Endothelial cell of umbilical vein (primary cell): ENCODE measurements at regions not wholly inside any gene's neighbourhood (a gene's known extent, or its start where the extent isn't known, plus 50 kb on each side); places are given as distances from the start of the nearest gene placed in this dataset.

Experiments used
- BruUV-seq: library from RNA; stranded (reverse); fragments of 400-500 nt; replicated peaks from 2 replicates; lab custom pipeline; 2021; lab: Mats Ljungman, UMichigan
- CTCF ChIA-PET: fragments of 300-600, 350-600 bp; sonication (Branson Sonifier 250); formaldehyde crosslinking; loops from one replicate; lab custom pipeline; 2021; ENCODE audit warnings: antibody characterized with exemption, inconsistent platforms; lab: Charles Lee
- POLR2A ChIA-PET: fragments of 300-600, 350-600 bp; sonication (Branson Sonifier 250); formaldehyde crosslinking; loops from one replicate; lab custom pipeline; 2021; ENCODE audit warnings: antibody characterized with exemption, inconsistent platforms; lab: Charles Lee
- DNase-seq: peaks from one replicate; pipeline ENCODE4 v3.0.0-alpha.2; 2011; ENCODE audit warnings: low read depth, low spot score
- FAIRE-seq: peaks from 2 replicates; lab custom pipeline; 2011; peaks lifted over from hg19 to GRCh38; lab: Jason Lieb, UNC
- H2AFZ ChIP-seq: 2 replicates; pipeline ENCODE4 v1.6.0; 2012; ENCODE audit warnings: low read depth, low read length, control low read depth, inconsistent platforms
- H3K27ac ChIP-seq: 2 replicates; pipeline ENCODE4 v1.5.1; 2011; ENCODE audit warnings: low read depth, mild to moderate bottlenecking, control low read depth, low read length, moderate library complexity; ENCODE audit not compliant: insufficient read depth
- H3K27me3 ChIP-seq, 2 experiments: 2 replicates each; pipeline versions ENCODE4 v1.6.0 to v1.6.1; 2011; ENCODE audit warnings: low read length in 2 of 2, mixed read lengths in 1 of 2; ENCODE audit not compliant: control insufficient read depth in 2 of 2, insufficient read depth in 2 of 2
- H3K36me3 ChIP-seq, 2 experiments: 2 replicates in 1 of 2; 3 replicates in 1 of 2; pipeline ENCODE4 v1.5.1; 2011; ENCODE audit warnings: low read length in 2 of 2, mild to moderate bottlenecking in 1 of 2, moderate library complexity in 1 of 2; ENCODE audit not compliant: control insufficient read depth in 2 of 2, insufficient read depth in 2 of 2; ENCODE audit errors: extremely low read depth in 1 of 2
- H3K4me1 ChIP-seq: 3 replicates; pipeline ENCODE4 v1.5.1; 2011; ENCODE audit warnings: mild to moderate bottlenecking, low read length; ENCODE audit not compliant: control insufficient read depth, insufficient read depth; ENCODE audit errors: extremely low read depth
- H3K4me2 ChIP-seq: 2 replicates; pipeline ENCODE4 v1.6.1; 2011; ENCODE audit warnings: low read length, control low read depth, mixed read lengths; ENCODE audit not compliant: insufficient read depth
- H3K4me3 ChIP-seq, 3 experiments: fragments of 200-600 bp in 1 of 3; sonication (generic), shearing (Covaris generic) in 1 of 3; replicated peaks in 1 of 3; 2 replicates each; pipeline ENCODE4 v1.5.1; 2011 to 2016; ENCODE audit warnings: control low read depth in 3 of 3, low read length in 3 of 3, mild to moderate bottlenecking in 2 of 3, inconsistent platforms in 1 of 3, low read depth in 1 of 3, moderate library complexity in 1 of 3; ENCODE audit not compliant: insufficient read depth in 1 of 3
- H3K79me2 ChIP-seq: 2 replicates; pipeline ENCODE4 v1.6.0; 2012; ENCODE audit warnings: low read length, inconsistent platforms; ENCODE audit not compliant: control insufficient read depth, insufficient read depth
- H3K9ac ChIP-seq: replicated peaks from 2 replicates; pipeline ENCODE3; 2011; ENCODE audit warnings: low read length, control low read depth; ENCODE audit not compliant: insufficient read depth; ENCODE audit errors: extremely low read depth
- H3K9me1 ChIP-seq: replicated peaks from 3 replicates; pipeline ENCODE4 v1.6.0; 2011; ENCODE audit warnings: mild to moderate bottlenecking, low read length; ENCODE audit not compliant: control insufficient read depth, insufficient read depth; ENCODE audit errors: extremely low read depth
- H3K9me3 ChIP-seq: replicated peaks from 2 replicates; pipeline ENCODE4 v1.5.1; 2012; ENCODE audit warnings: low read length, inconsistent platforms; ENCODE audit not compliant: control insufficient read depth, insufficient read depth
- H4K20me1 ChIP-seq: replicated peaks from 2 replicates; pipeline ENCODE3; 2011; ENCODE audit warnings: mild to moderate bottlenecking, low read length; ENCODE audit not compliant: control insufficient read depth, insufficient read depth; ENCODE audit errors: extremely low read depth
- CTCF ChIP-seq, 2 donors: IDR thresholded peaks; 1 replicate in 1 of 2; 2 replicates in 1 of 2; pipeline ENCODE4 v1.5.1; 2011; ENCODE audit warnings: low read length in 2 of 2, mild to moderate bottlenecking in 2 of 2, moderate library complexity in 2 of 2, control low read depth in 1 of 2, inconsistent platforms in 1 of 2, low read depth in 1 of 2; ENCODE audit not compliant: insufficient read depth in 1 of 2; ENCODE audit errors: extremely low read depth in 1 of 2
- FOS ChIP-seq: IDR thresholded peaks from 2 replicates; pipeline ENCODE4 v1.6.1; 2011; ENCODE audit warnings: mild to moderate bottlenecking, low read length, moderate library complexity, borderline replicate concordance; ENCODE audit not compliant: insufficient read depth
- JUN ChIP-seq: IDR thresholded peaks from 2 replicates; pipeline ENCODE4 v1.6.1; 2011; ENCODE audit warnings: borderline replicate concordance, low read depth; ENCODE audit not compliant: insufficient read length, insufficient read depth
- MAX ChIP-seq: IDR thresholded peaks from 2 replicates; pipeline ENCODE4 v1.6.1; 2011; ENCODE audit not compliant: insufficient read depth, insufficient read length
- MYC ChIP-seq: IDR thresholded peaks from one replicate; pipeline ENCODE4 v1.6.1; 2011; ENCODE audit warnings: mild to moderate bottlenecking, low read depth, low read length
- POLR2A ChIP-seq: IDR thresholded peaks from 2 replicates; pipeline ENCODE4 v1.6.1; 2012; ENCODE audit warnings: low read depth, mild to moderate bottlenecking, control low read depth, low read length
- POLR2AphosphoS5 ChIP-seq: IDR thresholded peaks from 2 replicates; pipeline ENCODE4 v1.6.1; 2012; ENCODE audit warnings: low read depth, mild to moderate bottlenecking, control low read depth, low read length, moderate library complexity; ENCODE audit not compliant: insufficient read depth
- dilution Hi-C: fragments of 300-500 bp; cut with MboI; formaldehyde crosslinking; loops from one replicate; pipeline ENCODE4 v1.15.0; 2019; ENCODE audit warnings: low sequenced_read_pairs; ENCODE audit not compliant: extremely low pct_ligation_motif_present
- intact Hi-C: fragments of 100-400 bp; cut with micrococcal nuclease; formaldehyde crosslinking; loops from one replicate; pipeline ENCODE4 v1.10.0; 2022

- CTCF ChIA-PET: no interaction called here
These were observed 76.1 kb upstream of the RAB27B start for GRCh38 chr18:54752185-54752584.

More at GRCh38 chr18:54752185-54752584, 76.1 kb upstream of the RAB27B start:
- Histone ChIP-seq H2AFZ (no peak overlapping the region), H4K20me1 (no peaks in the 10 kb centered on the region), H3K9me3 (no peaks in the 10 kb centered on the region), H3K9me1 (no peaks in the 10 kb centered on the region), H3K9ac (no peak overlapping the region), H3K27me3 (peaks cover 5 to 14% of the 10 kb centered on the region in 2 experiments), H3K4me2 (no peak overlapping the region), H3K4me3 (no peak overlapping the region), H3K27ac (no peak overlapping the region), H3K36me3 (no peaks in the 10 kb centered on the region), H3K79me2 (no peaks in the 10 kb centered on the region), H3K4me1 (no peaks in the 10 kb centered on the region)
- POLR2A ChIA-PET: no interaction called here
- dilution Hi-C loops: no loop called here
- intact Hi-C loops: no loop called here
- FAIRE-seq (no peak), DNase-seq (no peak)
- TF ChIP-seq POLR2AphosphoS5: no peak
- TF ChIP-seq MAX: no peak
- TF ChIP-seq MYC: no peak
- TF ChIP-seq FOS: no peak
- no peak for TF ChIP-seq POLR2A
- no peak for TF ChIP-seq JUN
- no peak for TF ChIP-seq CTCF (IDR thresholded peaks at IDR 0.05; ENCODE audit: extremely low read depth in 1 of 2, insufficient read depth in 1 of 2, low read depth in 1 of 2, low read length in 2 of 2)
- no TSS peak for BruUV-seq
